Keratinocyte (primary cell): ENCODE measurements at regions not wholly inside any gene's neighbourhood (a gene's known extent, or its start where the extent isn't known, plus 50 kb on each side); places are given as distances from the start of the nearest gene placed in this dataset.

Experiments used
- DNase-seq: peaks from one replicate; pipeline ENCODE4 v3.0.0-alpha.2; 2011; ENCODE audit warnings: low read depth, missing footprints, low spot score
- FAIRE-seq: peaks from 2 replicates; lab custom pipeline; 2011; peaks lifted over from hg19 to GRCh38; lab: Jason Lieb, UNC
- H2AFZ ChIP-seq: 2 replicates; pipeline ENCODE4 v1.6.0; 2012; ENCODE audit warnings: low read length, control low read depth, inconsistent platforms; ENCODE audit not compliant: control insufficient read depth
- H3K27ac ChIP-seq: 2 replicates; pipeline ENCODE4 v1.5.1; 2011; ENCODE audit warnings: low read length; ENCODE audit not compliant: control insufficient read depth, insufficient read depth
- H3K27me3 ChIP-seq: 3 replicates; pipeline ENCODE4 v1.6.0; 2011; ENCODE audit warnings: low read length; ENCODE audit not compliant: control insufficient read depth, insufficient read depth; ENCODE audit errors: extremely low read depth
- H3K36me3 ChIP-seq, 2 experiments: 2 replicates in 1 of 2; 3 replicates in 1 of 2; pipeline ENCODE4 v1.5.1; 2011; ENCODE audit warnings: low read length in 2 of 2, mild to moderate bottlenecking in 1 of 2; ENCODE audit not compliant: control insufficient read depth in 2 of 2, insufficient read depth in 2 of 2; ENCODE audit errors: extremely low read depth in 1 of 2
- H3K4me1 ChIP-seq: 3 replicates; pipeline ENCODE4 v1.5.1; 2011; ENCODE audit warnings: low read length; ENCODE audit not compliant: control insufficient read depth, insufficient read depth; ENCODE audit errors: extremely low read depth
- H3K4me2 ChIP-seq: 3 replicates; pipeline ENCODE4 v1.6.0; 2011; ENCODE audit warnings: low read depth, low read length; ENCODE audit not compliant: control insufficient read depth, insufficient read depth; ENCODE audit errors: extremely low read depth
- H3K4me3 ChIP-seq, 3 experiments: fragments of 200-600 bp in 1 of 3; sonication (generic) in 1 of 3; 2 replicates in 2 of 3; 3 replicates in 1 of 3; pipeline ENCODE4 v1.5.1; 2011 to 2016; ENCODE audit warnings: low read length in 3 of 3, mild to moderate bottlenecking in 3 of 3, control low read depth in 2 of 3, inconsistent platforms in 1 of 3, low read depth in 1 of 3, mixed read lengths in 1 of 3, mixed run types in 1 of 3, moderate library complexity in 1 of 3; ENCODE audit not compliant: control insufficient read depth in 2 of 3, insufficient read depth in 2 of 3; ENCODE audit errors: extremely low read depth in 1 of 3
- H3K79me2 ChIP-seq: 2 replicates; pipeline ENCODE4 v1.6.0; 2012; ENCODE audit warnings: low read length; ENCODE audit not compliant: control insufficient read depth, insufficient read depth
- H3K9ac ChIP-seq: 3 replicates; pipeline ENCODE4 v1.6.0; 2011; ENCODE audit warnings: low read length; ENCODE audit not compliant: control insufficient read depth, insufficient read depth; ENCODE audit errors: extremely low read depth
- H3K9me1 ChIP-seq: 3 replicates; pipeline ENCODE4 v1.6.0; 2011; ENCODE audit warnings: low read length; ENCODE audit not compliant: control insufficient read depth, insufficient read depth; ENCODE audit errors: extremely low read depth
- H3K9me3 ChIP-seq: 2 replicates; pipeline ENCODE4 v1.5.1; 2012; ENCODE audit warnings: low read depth, low read length; ENCODE audit not compliant: control insufficient read depth
- H4K20me1 ChIP-seq: 3 replicates; pipeline ENCODE4 v1.6.0; 2011; ENCODE audit warnings: low read length; ENCODE audit not compliant: control insufficient read depth, insufficient read depth; ENCODE audit errors: extremely low read depth
- EZH2 ChIP-seq: IDR thresholded peaks from one replicate; pipeline ENCODE4 v1.6.1; 2012; ENCODE audit warnings: inconsistent platforms, mild to moderate bottlenecking, low read length, moderate library complexity
- dilution Hi-C: fragments of 300-500 bp; cut with MboI; formaldehyde crosslinking; loops from one replicate; pipeline ENCODE4 v1.7.0; 2020; ENCODE audit warnings: low sequenced_read_pairs; ENCODE audit not compliant: extremely low pct_ligation_motif_present
- TF ChIP-seq, protein P1 (sequence below), 3 experiments: IDR thresholded peaks in 1 of 3; conservative IDR thresholded peaks in 1 of 3; optimal IDR thresholded peaks in 1 of 3; 2 replicates in 2 of 3; 3 replicates in 1 of 3; pipeline versions ENCODE3 to v1.5.1; 2011; ENCODE audit warnings: low read length in 3 of 3, mild to moderate bottlenecking in 3 of 3, moderate library complexity in 2 of 3, control low read depth in 1 of 3, inconsistent platforms in 1 of 3; ENCODE audit not compliant: insufficient read depth in 2 of 3; ENCODE audit errors: extremely low read depth in 1 of 3

DNA sequence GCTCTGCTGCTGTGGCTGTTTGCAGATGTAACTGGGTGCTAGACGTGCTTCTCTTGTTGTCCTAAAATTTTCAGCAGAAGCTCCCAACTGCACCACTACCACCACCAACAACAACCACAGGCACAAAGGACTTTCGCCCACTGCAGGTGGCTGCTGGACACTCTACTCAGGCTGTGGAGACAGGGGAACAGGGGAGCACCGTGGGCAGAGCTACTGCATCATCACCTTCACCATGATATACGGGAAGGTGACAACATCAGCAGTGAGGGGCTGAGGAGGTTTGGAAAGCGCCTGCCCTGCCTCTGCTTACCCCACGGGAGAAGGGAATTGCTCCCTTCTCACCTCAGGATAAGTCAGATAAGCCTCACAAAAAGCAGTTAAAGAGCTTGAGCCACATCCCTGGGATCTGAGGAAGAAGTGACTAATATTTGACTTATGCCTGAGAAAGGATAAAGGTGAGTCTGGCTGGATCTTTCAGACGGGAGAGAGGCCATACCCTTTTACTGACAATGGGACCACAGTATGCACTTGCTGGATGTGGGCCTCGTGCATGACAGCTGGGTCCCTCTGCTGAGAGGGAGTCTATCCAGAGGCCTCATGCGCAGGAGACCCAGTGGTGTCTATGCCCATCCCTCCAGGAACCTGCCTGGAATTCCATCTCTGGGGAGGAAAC is 217.6 kb downstream of the KLF6 start:
- FAIRE-seq (no peak), DNase-seq (no peak)
- Histone ChIP-seq H3K27ac (no peak overlapping the region), H4K20me1 (no peaks in the 10 kb centered on the region), H3K9me1 (no peaks in the 10 kb centered on the region), H3K36me3 (no peaks in the 10 kb centered on the region), H3K4me2 (no peak overlapping the region), H3K27me3 (no peaks in the 10 kb centered on the region), H3K9ac (no peak overlapping the region), H3K79me2 (no peaks in the 10 kb centered on the region), H3K4me1 (no peaks in the 10 kb centered on the region), H3K9me3 (no peaks in the 10 kb centered on the region), H3K4me3 (no peak overlapping the region), H2AFZ (no peak overlapping the region)
- dilution Hi-C loops: no loop called here
- no peak for TF ChIP-seq EZH2
- TF ChIP-seq, protein P1, sequence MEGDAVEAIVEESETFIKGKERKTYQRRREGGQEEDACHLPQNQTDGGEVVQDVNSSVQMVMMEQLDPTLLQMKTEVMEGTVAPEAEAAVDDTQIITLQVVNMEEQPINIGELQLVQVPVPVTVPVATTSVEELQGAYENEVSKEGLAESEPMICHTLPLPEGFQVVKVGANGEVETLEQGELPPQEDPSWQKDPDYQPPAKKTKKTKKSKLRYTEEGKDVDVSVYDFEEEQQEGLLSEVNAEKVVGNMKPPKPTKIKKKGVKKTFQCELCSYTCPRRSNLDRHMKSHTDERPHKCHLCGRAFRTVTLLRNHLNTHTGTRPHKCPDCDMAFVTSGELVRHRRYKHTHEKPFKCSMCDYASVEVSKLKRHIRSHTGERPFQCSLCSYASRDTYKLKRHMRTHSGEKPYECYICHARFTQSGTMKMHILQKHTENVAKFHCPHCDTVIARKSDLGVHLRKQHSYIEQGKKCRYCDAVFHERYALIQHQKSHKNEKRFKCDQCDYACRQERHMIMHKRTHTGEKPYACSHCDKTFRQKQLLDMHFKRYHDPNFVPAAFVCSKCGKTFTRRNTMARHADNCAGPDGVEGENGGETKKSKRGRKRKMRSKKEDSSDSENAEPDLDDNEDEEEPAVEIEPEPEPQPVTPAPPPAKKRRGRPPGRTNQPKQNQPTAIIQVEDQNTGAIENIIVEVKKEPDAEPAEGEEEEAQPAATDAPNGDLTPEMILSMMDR (optimal IDR thresholded peaks at IDR 0.05 in 1 of 3, IDR thresholded peaks at IDR 0.05 in 1 of 3, conservative IDR thresholded peaks at IDR 0.05 in 1 of 3; ENCODE audit: extremely low read depth in 1 of 3, insufficient read depth in 2 of 3, low read length in 3 of 3): no peak

DNA sequence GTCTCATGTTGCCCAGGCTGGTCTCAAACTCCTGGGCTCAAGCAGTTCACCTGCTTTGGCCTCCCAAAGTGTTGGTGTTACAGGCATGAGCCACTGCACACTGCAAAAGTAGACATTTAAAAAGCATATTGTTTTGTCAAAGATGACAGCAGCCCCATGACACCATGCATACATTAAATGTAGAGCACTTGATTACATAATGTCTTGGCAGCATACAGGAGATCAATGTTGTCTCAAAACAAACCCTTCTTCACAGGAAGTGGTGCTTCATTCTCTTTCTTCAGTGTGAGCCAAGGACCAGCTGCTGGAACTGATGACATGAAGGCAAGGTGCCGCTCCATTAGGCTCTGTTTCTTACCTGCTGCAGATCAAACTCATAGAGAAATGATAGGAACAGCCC is 218.4 kb downstream of the KLF6 start:
- Histone ChIP-seq H3K9me3 (no peaks in the 10 kb centered on the region), H3K4me1 (no peaks in the 10 kb centered on the region), H3K36me3 (no peaks in the 10 kb centered on the region), H3K79me2 (no peaks in the 10 kb centered on the region), H3K4me3 (no peak overlapping the region), H3K9ac (no peak overlapping the region), H3K4me2 (no peak overlapping the region), H2AFZ (no peak overlapping the region), H3K27me3 (no peaks in the 10 kb centered on the region), H3K27ac (no peak overlapping the region), H4K20me1 (no peaks in the 10 kb centered on the region), H3K9me1 (no peaks in the 10 kb centered on the region)
- no peak for DNase-seq
- dilution Hi-C loops: no loop called here
- TF ChIP-seq EZH2: no peak
- TF ChIP-seq, protein P1 (optimal IDR thresholded peaks at IDR 0.05 in 1 of 3, IDR thresholded peaks at IDR 0.05 in 1 of 3, conservative IDR thresholded peaks at IDR 0.05 in 1 of 3; ENCODE audit: extremely low read depth in 1 of 3, insufficient read depth in 2 of 3, low read length in 3 of 3): no peak
- no peak for FAIRE-seq
